HG03342 (cell line): ENCODE measurements at regions not wholly inside any gene's neighbourhood (a gene's known extent, or its start where the extent isn't known, plus 50 kb on each side); places are given as distances from the start of the nearest gene placed in this dataset.

Source experiments
- ATAC-seq: cut with Tn5 transposase; IDR thresholded peaks from one replicate; pipeline ENCODE4 v1.9.1; 2021; ENCODE audit warnings: mild to moderate bottlenecking, moderate library complexity; ENCODE audit not compliant: unreplicated experiment

DNA sequence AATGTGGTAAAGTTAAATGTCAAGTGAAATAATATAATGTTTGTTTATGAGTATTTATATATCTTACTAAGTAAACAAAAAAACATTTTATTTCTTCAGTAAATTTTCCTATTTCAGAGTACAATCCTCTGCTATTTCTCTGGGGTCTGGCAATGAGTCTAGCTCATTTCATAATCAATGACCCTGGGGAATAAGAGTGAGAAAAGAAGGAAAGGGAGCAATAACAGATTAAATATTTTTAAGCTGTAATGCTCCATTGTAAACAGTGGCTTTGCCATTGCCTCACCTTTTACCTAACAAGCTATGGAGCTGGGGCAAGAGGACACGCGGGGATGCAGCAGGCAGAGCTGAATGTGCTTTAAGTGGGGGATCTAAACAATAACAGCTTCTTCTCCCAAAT is 1071.9 kb downstream of the FLRT2 start:
- ATAC-seq: no peak

DNA sequence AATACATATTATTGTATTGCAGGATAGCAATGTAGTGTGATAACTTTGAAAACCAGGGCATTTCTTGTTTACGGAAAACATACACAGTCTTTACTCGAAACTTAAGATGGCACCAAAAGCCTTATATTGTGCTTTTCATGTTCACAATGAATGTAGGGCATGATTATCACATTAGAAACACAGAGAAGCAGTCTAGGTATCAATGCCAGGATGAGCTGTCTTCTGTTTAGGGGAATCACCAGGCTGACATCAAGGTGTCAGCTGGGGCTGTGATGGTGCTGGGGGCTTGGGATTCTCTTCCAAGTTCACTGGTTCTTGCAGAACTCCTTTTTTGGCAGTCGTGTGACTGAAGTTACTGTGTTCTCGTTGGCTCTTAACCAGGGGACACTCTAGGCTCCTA is 1067.3 kb downstream of the FLRT2 start:
- no peak for ATAC-seq

DNA sequence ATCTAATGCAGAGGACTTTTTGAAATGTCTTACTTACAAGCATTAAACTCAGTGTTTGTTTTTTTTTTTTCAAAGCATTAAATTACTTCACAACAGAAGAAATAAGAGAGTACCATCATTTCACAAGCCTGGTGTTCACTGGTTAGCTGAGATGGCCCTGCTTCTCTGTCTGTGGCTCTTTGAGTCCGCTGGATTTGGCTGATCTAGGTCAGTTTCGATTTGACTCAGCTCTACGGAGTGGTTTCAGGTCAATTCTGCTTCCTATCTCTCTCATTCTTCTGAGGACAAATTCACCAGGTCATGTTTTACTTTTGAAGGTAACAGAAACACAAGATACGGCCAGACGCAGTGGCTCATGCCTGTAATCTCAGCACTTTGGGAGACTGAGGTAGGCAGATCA is 1066.1 kb downstream of the FLRT2 start:
- ATAC-seq: no peak

DNA sequence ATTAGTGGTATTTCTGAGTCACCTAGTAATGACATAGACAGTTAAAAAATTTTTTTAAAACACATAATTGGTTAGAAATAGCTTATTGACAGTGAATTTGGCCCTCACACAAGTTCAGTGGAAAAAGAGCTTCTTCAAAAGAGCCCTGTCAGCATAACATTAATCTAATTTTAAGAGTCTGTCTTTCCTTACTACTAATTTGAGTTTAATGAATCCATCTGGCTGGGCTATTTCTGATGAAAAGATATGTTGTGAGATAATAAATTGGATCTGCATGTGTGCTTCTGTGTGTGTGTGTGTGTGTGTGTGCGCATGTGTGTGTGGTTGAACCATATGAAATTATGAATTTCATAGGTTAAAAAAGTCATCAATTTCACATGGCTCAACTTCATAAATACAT is 1045.2 kb downstream of the FLRT2 start:
- no peak for ATAC-seq

DNA sequence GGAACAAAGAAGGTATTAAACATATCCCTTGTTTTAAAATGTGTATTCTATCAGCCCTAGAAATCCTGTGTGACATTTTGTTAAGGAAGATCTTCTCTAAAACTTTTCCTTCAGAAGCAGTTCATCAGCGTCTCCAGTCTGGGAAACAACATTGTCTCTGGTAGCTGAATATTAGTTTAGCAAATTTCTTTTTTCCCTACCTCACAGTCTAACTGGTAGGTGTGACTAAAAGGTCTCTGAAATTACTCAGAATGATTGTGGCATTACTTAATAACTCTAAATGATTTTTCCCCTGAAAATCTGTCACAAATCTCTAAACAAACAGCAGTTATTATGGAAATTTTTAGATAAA is 1044.8 kb downstream of the FLRT2 start:
- no peak for ATAC-seq

DNA sequence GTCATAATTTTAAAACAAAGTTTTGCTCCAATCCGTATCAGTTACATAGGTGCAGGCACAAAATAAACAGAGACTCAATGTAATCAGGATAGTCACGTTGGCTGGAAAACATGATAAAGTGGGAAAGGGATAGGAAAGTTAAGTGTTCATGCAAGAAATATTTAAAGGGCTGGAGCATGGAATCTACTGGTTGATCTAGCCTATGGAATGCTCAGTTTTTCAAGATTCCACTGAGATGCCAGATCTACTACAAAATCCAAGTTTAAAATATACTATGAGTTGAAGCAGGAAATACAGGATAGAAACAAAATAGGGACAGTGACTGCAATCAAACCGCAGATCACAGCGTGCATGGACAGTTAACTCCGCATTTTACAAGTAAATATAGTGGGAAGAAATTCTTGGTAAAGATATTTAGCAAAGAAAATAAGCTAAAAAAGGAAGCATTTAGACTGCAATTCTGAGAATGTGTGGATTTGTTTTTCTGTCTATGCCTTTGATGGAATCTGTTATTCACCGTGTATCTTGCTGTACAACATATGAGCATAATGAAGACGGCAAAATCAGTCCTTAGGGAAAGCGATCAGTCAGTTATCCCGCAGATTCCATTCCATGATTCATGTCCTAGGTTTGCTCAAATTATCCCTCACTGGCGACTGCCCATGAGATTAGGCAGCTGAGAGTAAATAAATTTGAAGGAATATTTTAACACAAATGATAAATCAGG is 1044.3 kb downstream of the FLRT2 start:
- ATAC-seq: no peak

DNA sequence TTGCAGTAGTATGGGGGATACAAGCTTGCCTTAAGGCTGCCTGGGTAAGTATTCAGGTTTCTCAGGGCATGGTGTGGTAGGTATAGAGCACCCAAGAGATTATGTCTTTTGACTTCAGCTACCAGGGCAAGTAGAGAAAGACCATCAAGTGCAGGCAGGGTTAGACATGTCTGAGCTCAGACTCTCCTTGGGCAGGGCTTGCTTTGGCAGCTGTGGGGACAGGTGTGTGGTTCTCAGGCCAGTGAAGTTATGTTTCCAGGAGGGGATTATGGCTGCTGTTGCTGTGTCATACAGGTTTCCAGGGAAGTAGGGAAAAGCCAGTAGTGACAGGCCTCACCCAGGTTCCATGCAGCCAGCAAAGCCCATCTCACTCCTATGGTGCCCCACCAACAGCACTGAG is 1040.4 kb downstream of the FLRT2 start:
- ATAC-seq: no peak

DNA sequence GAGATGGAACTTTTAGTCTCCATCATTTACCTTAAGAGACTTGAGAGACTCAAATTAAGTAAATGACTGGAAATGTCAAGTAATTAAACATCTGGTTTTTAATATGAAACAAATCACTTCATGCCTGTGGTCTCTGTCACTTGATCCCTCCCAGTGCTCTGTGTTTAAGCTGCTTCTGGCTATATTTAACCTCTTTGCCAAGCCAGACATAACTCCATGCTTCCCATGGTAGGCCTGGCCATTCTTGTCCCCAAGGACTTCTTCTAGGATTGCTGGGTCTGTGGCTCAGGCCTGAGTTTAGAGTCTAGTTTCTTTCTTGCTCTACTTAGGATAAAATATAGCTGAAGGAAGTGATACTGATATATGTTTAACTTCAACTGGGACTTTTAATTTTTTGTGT is 1013.6 kb downstream of the FLRT2 start:
- no peak for ATAC-seq

DNA sequence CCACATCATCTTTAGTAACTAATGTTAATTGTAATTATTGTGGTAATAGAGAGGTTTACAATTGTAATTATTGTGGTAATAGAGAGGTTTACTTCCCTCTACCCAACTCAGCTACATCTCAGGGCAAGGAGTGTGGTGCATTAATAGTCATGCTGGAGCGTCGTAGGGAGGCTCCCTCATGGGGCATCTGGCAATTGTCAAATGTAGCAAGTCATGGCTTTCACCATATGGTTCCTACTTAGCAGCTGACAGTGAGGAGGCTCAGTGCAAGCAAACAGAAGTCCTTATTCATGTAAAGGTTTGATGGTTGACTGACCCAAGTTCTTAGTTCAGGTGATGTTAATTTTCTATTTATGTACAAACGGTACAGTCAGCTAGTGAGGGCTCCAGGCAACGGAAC is 1012.0 kb downstream of the FLRT2 start:
- ATAC-seq: no peak

DNA sequence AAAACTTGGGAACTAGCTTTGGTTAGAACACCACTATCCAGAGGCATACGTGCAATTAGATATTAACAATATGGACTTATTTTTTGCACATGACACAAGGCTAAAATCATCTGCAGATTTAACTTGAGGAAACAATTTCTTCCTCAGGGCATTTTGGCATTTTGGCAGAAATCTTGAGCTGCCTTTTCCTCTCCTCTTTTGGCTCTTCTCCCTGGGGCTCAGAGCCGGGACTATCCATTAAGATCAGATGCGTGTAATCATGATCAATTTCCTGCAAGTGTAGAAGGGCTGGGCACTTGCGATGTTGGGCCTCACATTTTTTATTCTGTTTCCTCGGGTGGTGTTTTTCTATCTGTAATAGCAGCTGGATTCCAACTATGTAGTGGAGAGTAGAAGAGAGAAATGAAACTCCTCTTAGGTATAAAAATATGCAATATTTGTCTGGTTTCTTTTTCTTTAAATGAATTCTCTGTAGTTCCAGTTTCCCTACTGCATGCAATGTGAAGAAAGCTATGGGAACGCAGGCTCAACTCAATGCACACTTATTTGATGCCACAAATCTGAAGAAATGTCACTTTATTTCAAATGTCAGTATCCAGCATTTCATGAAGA is 1010.8 kb downstream of the FLRT2 start:
- ATAC-seq: no peak

DNA sequence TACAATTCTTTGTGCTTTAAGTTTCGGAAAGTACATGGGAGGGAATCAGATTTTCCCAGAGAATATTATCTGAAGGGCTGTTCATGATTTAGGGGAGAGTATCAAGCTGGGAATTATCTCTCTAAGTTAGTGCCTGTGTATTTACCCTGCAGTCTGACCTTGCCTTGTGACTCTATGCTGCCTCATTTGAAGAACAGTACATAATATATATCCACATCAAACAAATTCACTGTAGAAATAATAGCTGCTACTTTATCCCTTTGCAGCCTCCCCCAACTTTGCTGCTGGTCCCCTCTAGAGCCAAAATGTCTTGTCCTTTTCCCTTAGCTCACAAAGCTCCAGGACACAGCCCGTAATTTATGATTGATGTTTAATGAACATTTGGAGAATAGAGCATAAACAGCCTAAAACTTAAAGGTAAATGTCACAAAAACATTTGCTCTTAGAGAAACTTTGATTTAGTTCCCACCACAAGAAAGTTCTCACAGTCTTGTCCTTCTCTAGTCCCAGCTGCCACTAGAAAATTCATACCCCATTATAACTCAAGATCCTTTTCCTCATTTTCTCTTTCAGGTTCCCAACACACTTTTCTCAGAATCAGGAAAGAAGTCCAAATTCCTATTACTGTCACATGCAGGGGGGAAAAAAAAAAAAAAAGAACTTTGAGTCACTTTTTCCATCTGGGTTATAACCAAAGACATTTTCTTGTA is 1009.6 kb downstream of the FLRT2 start:
- ATAC-seq: no peak

DNA sequence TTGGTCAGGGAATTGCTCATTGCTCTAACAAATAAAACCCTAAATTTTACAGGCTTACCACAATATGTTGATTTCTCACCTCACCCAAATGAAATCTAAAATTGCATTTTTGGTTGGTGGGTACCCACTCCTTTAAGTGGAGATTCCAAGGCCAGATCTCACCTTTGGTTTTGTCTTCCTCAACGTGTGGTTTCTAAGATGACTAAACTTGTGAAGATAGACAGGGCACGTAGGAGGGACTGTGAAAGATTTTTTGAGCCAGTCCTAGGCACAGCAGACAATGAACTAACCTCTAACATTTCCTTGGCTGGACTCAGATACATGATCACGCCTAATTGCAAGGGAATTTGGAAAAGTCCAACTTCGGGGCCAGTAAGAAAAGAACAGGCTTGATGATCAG is 1003.9 kb downstream of the FLRT2 start:
- no peak for ATAC-seq

DNA sequence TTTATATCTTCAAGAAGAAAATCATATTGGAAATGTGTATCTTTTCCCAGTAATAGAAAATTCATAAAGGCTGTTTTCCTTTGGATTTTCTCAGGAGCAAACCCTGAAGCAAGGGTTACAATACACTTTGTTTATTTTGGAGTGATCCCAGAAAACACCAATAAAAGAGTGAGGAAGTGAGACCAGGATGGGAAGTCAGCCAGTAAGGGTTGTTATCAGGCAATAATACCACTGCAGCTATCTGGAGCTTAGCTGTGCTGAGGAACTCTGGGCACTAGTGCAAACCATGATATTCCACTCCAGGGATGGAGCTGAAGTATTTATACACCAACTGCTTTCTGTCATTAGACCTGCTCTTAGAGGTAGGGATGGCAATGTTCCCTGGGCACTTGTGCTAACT is 1002.3 kb downstream of the FLRT2 start:
- no peak for ATAC-seq

DNA sequence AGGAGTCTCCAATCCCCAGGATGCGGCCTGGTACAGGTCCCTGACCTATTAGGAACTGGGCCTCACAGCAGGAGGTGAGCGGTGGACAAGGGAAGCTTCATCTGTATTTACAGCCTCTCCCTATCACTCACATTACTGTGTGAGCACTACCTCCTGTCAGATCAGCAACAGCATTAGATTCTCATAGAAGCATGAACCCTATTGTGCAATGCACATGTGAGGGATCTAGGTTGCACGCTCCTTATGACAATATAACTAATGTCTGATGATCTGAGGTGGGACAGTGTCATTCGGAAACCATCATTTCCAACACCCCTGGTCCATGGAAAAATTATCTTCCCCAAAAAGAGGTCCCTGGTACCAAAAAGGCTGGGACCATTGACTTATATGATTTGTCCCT is 1000.5 kb downstream of the FLRT2 start:
- ATAC-seq: no peak

DNA sequence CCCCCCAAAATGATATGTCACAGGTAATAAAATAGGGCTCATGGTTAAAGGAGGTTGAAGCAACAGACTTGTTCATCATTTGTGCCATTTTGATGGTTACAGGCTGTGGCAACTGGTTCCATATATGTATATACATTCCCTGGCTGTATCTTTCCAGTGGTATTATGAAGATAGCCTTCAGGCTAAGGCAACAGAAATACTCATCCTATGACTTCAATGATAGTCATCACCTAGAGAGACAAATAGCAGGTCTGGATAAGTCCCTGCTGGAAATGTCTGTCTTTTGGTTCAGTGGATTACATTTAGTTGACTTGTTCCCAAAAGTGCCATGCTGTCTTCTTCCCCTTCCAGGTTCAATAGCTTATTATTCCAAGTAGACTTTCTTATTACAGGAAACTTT is 997.4 kb downstream of the FLRT2 start:
- ATAC-seq: no peak

DNA sequence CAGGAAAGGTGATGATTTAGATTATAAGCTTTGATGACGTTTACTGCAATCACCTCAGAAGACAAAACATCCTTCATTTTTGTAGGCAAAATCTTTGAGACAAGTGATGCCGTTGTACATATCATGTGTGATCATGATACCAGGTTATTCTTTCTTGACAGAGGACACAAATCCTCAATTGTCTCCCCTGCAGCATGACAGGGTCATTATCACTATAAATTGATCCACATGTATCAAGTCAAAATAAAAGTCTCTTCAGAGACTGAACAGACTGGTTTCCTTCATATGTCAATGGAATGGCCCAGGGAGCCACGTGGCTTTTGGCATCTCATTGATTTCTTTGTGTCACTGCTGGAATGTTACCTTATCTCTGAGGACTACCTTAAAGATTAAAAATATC is 995.7 kb downstream of the FLRT2 start:
- ATAC-seq: no peak

DNA sequence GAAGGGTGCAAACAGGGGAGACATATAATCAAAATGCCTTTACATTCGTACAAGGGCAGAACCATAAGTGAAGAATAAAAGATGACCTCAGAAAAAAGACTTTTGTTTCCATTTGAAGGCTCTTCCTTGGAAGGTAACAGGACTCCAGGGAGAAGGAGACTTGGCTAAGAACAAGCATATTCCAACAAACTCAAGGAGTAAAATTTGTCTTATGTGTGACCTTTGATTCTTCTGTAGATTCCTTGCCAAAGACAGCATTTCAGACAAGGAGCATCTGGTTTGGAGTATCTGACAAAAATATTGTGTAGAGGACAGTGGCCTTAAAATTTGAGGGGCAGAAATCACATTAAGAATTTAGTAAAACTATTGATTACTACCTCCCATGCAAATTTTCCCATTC is 991.9 kb downstream of the FLRT2 start:
- no peak for ATAC-seq

DNA sequence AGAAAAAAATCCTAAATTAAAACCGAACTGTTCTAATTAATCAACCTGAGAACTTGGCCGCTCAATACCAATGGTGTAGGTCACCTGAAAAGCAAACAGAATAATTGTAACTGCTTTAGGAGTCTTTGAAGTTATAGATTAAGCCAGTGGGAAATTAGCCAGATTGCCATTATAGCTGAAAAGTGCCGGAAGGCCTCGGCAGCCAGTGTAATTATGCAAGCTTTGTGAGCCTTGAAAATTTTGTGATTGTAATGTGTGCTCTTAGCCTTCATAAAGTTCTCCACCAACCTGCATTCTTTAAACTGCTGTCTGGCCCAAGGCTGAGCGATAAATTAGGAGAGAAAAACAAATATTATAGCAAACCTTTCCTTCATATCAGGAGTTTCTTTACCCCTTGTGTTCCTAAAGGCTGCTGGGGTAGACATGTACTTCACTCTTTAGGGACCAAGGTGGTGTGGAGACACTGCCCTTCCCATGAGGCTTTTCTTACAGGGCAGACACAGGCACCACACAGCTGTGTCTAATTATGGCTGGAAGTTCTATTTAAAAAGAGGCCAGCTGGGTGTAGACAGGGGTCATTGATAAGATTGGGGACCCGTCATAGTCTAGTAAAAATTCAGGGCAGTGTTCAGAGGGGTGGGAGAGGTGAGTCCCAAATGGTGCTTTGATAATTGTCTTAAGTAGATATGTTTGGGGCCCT is 991.2 kb downstream of the FLRT2 start:
- no peak for ATAC-seq

DNA sequence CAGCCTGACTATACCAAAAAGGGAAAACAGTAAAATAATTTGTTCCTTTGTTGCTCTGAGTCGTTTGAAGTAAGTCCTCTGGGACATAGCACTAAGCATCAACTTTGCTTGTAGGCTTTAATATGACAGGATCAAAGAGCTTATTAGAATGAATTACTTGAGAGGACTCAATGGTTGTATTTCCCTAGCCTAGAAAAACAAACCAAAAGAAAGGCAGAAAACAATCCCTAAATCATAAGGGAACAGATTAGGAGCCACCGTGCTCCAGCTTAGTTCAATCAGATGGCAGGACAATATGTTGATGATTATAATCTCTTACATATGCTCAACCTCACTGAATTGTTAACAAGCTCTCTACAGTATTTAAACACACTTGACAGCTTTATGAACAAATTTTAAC is 988.4 kb downstream of the FLRT2 start:
- ATAC-seq: no peak

DNA sequence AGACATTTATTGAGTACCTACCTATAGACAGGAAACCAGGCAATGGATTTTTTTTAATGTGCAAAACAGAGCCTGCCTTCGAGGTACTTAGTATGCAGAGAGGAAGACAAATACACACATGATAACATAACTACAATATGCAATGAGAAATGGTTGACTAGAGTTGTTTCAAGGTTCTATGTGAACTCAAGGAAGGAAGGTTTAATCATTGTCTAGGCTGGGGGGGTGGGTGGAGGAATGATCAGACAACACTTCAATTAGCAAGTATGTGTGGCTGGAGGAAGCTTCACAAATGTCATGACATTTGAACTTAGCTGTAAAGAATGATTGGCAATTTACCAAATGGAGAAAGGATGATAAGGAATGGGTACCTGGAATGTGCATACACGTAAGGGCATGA is 985.3 kb downstream of the FLRT2 start:
- ATAC-seq: no peak

DNA sequence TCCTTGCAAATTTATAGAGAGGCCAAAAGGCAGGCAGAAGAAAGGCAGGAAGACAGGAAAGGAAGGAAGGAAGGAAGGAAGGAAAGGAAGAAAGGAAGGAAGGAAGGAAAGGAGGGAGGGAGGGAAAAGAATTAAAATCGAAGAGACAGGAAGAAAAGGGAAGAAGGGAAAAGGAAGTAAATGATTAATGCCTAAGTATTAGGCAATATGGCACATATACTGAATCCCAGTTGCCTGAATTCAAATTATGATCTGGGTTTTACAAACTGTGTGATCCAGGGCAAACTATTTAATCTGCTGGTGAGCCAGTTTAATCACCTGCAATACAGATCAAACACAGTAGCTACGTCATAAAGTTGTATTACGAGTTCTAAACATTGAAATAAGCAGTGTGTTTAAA is 983.6 kb downstream of the FLRT2 start:
- ATAC-seq: no peak

DNA sequence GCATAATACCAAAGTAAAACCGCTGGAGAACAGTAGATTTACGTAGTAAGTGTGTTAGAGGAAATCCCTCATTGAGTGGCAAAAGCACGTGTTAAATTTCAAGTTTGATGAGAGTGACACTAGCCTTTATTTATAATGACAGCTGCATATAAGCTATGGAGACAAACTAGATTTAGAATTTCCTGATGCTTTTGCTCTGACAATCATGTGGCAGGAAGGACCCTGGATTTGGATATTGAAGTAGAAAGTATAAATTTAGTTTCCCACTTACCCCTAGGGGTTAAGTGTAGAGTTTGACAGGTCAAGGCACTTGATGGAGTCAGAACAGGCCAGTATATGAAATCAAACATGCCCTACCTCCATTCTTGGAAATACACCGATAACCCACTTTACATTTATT is 983.1 kb downstream of the FLRT2 start:
- ATAC-seq: no peak
